CD4-positive, alpha-beta T cell treated with Interleukin-10 for 1 hour (primary cell): ENCODE measurements at regions not wholly inside any gene's neighbourhood (a gene's known extent, or its start where the extent isn't known, plus 50 kb on each side); places are given as distances from the start of the nearest gene placed in this dataset.
"Not testable (repeated sequence)": the region's sequence is repeated elsewhere in the genome, so short reads cannot be mapped to it uniquely, and the experiment has no call there.

Experiments used
- DNase-seq: peaks from one replicate; pipeline ENCODE4 v3.0.0-alpha.2; 2020

DNA sequence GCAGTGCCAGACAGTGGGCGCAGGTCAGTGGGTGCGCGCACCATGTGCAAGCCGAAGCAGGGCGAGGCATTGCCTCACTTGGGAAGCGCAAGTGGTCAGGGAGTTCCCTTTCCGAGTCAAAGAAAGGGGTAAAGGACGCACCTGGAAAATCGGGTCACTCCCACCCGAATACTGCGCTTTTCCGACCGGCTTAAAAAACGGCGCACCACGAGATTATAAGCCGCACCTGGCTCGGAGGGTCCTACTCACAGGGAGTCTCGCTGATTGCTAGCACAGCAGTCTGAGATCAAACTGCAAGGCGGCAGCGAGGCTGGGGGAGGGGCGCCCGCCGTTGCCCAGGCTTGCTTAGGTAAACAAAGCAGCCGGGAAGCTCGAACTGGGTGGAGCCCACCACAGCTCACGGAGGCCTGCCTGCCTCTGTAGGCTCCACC, 77.9 kb downstream of the NR4A2 start:
- peak; percentile 5 for DNase-seq

DNA sequence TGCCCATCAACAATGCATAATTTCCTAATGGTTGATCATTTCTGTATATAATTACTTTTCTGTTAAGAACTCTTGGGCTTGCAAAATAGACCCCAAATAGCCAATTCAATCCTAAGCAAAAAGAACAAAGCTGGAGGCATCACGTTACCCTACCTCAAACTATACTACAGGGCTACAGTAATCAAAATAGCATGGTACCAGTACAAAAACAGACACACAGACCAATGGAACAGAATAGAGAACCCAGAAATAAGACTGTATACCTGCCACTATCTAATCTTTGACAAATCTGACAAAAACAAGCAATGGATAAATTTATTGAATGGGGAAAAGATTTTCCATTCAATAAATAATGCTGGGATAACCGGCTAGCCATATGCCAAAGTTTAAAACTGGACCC, 78.8 kb downstream of the NR4A2 start:
- no peak for DNase-seq

DNA sequence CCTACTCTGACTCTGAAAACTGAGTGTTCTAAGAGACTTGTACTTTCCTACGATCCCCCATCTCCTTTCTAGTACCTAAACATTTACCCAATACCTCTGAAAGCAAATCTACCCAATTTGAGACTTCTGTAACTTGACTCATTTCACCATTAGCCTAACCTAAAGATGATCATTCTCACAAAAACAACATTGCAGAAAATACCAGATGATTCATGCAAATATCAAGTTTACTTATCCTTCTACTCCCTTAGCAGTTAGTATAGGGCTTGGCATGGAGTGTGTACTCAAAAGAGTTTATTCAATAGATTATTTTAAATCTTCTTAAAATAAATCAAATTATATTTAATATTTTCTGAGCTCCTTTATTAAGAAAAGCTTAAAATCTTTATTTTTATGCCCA, 89.6 kb downstream of the NR4A2 start:
- DNase-seq: no peak

DNA sequence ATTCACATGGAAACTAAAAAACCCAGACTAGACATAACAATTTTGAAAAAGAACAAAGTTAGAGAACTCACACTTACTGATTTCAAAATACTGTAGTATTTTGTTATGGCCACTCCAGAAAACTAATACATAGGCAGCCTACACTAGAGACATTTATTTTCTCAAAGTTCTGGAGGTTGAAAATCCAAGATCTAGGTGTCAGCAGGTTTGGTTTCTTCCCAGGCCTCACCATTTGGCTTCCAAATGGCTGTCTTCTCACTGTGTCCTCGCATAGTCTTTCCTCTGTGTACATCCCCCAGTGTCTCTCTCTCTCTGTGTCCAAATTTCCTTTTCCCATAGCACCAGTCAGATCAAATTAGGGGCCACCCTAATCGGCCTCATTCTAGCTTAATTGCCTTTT, 95.0 kb downstream of the NR4A2 start:
- DNase-seq: no peak

DNA sequence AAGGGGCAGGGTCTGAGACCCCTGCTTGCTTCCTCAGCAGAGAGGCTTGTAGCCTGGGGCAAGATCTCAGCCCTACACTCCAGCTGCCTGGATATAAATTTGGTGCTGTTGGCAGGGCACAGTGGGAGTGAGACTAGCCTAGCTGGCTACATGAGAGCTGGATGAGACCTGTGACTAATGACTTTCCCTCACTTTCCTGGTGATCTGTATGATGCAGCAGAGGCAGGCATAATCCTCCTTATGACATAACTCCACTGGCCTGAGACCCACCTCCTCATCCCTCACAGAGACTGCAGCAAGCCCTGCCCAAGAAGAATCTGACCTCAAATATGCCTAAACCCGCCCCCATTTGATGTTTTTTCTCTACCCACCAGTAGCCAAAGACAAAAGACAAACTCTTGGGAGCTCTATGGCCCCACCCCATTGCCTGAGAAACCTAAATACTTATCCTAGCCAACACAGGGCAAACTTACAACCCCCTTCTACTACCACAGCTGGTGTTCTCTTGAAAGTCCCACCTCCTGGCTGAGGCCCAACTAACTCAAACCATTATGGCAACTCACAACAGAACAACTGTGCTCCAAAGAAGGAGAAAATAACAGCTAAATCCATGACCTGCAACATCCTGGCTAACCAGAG, 102.7 kb downstream of the NR4A2 start:
- no peak for DNase-seq

DNA sequence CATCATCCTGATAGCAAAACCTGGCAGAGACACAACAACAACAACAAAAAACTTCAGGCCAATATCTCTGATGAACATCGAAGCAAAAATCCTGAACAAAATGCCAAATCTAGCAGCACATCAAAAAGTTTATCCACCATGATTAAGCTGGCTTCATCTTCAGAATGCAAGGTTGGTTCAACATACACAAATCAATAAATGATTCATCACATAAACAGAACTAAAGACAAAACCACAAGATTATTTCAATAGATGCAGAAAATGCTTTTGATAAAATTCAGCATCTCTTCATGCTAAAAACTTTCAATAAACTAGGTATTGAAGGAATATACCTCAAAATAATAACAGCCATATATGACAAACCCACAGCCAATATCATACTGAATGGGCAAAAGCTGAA, 109.2 kb downstream of the NR4A2 start:
- DNase-seq: not testable (repeated sequence)

DNA sequence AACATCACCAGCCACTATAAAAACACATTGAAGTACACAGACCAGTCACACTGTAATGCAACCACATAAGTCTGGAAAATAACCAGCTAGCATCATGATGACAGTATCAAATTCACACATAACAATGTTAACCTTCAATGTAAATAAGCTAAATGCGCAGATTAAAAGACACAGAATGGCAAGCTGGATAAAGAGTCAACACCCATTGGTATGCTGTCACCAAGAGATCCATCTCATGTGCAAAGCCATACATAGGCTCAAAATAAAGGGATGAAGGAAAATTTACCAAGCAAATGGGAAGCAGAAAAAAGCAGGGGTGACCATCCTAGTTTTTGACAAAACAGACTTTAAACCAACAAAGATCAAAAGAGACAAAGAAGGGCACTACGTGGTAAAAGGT, 110.8 kb downstream of the NR4A2 start:
- DNase-seq: no peak

DNA sequence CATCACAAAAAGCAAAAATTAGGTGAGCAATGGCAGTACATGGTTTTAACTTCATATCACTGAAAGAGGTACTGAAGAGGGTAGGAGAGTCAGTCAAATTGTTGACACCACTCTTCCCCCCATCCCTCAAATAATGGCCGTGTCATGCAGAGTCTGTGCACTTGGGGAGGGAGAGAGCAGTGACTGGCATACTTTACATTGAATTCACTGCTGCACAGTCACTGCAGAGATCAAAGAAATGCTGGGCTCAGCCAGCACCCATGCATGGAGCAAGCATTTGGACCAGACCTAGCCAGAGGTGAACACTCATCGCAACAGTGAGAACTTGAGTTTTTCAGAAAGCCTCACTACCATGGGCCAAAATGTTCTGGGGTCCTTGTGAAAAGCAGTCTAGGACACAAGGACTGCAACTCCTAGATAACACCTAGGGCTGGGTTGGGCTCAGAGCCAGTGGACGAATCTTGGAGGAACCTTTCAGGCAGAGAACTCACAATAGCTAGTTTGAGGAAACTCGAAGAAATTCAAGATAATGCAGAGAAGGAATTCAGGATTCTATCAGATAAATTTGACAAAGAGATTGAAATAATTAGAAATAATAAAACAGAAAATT, 112.9 kb downstream of the NR4A2 start:
- DNase-seq: no peak

DNA sequence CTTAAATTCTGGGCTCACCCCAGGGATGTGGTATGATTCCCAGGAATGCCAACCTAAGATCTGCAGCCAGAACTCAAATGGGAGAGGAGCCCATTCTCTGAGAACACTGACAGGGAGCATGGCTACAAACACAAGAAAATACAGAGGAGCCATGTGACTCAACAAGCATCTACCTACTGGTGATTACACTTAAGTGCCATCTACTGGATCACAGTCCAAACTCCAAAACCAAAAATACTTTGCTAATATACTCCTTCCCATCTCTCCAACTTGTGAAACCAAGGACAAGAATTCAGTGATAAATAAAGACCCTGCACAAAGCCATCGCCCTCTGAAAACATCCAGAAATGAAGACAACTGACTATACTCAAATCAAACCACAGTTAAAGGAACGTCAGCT, 116.9 kb downstream of the NR4A2 start:
- no peak for DNase-seq

DNA sequence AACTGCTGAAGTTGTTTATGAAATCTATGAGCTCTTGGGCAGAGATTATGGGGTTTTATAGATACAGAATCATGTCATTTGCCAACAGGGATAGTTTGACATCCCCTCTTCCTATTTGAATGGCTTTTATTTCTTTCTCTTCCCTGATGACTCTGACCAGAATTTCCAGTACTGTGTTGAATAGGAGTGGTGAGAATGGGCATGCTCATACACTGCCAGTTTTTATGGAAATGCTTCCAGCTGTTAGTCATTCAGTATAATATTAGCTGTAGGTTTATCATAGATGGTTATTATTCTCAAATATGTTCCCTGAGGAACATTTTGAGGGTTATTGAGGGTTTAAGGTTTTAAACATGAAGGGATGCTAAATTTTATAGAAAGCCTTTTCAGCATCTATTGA, 121.2 kb downstream of the NR4A2 start:
- no peak for DNase-seq

DNA sequence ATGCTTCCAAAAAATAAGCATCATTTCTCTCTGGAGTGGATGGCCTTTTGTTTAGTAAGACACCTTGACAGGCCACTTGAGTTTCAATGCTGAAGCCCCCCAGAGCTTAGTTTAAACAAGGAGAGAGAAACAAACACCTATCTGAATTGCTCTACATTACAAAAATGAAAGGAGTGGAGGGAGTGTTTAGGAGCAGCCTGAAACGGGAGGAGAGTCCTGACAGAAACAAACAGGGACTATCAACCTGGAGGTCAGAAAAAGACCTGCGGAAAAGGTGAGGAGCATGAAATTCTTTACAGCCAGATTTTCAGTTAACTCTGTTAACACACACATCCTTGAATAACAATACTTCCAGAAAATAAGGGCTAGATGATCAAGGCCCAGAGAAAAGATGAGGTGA, 126.2 kb downstream of the NR4A2 start:
- no peak for DNase-seq

DNA sequence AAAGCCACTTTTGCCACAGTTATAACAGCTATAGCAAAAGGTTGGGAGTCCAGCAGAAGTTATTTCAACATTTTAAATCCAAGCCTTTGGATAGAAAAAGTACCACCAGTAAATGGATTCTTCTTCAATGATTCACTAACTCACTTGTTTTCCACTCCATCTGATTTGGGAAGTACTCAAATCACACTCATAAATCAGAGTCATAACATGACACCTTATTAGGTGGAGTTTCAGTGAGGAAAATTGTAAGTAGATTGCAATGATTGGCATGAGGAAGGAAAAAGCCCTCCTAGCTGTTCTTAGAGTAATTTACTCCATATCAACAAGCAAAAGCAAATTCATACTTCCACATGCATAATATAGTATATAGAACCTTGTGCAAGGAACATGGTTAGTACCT, 132.9 kb downstream of the NR4A2 start:
- DNase-seq: no peak

DNA sequence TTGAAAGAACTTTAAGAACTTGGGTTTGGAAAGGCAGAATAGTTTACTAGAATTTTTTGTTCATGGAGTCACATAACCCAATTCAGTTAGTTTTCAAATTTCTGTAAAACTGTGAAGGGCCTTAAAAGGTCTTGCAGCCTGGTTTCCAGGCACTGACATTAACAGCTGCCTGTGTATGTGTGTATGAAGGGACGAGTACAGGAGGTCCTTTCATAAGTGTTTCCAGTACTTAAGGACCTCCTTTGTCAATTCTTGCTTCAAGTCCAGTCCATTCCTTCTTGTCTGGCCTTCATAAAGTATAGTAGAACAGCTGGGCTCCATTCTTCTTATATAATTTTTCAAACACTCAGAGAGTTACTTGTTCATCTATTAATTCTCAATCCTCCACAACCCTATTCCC, 136.5 kb downstream of the NR4A2 start:
- no peak for DNase-seq

DNA sequence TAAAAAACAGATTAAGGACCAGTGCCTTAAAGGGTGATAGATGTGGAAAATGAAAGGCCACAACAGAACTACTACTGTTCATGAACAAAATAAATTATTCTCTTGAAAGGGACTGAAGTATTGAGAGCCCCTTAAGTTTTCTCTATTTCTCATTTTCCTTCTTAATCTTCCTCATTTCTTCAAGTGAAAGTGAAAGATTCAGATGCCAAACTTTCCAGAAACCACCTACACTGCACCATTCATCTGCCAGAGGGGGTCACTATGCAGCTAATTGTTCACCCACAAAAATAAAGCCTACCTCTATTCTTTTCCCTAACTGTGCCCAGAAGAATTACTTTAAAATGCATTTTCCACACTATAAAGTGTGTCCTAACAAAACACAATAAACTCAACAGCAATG, 140.1 kb downstream of the NR4A2 start:
- no peak for DNase-seq

DNA sequence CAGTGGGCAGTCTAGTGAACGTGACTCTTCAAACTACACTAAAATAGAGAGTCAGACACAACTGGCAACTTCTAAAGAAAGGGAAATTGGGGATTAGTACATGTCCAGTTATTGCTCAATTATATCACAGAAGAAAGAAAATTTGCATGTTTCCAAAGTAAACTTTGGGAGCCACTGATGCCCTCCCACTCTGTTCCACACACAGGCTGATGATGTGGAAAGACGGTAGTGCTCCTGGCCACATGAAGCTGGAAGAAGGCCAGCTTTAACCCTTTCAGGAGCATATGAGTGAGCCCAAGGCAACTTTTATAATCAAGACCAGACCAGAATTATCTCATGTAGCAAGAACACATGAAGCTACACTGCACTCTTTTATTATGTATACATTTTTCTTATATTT, 141.0 kb downstream of the NR4A2 start:
- DNase-seq: no peak

DNA sequence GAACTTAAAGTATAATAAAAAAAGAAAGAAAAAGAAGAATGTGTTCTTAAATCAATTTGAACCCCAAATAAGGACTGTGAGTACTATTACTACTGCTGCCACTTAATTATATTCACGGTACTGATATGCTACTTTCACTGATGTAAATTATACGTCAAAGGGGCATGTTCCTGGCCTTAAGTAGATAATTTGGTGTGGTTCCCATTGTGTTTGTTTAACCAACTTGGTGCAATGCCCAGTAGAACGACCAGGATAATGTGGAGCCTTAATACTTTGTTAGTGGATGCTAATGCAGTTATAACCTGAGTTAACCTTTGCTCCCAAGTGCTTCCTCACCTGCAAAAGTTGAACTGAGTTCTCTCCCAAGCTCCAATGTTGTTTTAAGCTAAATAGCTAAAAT, 142.0 kb downstream of the NR4A2 start:
- no peak for DNase-seq

DNA sequence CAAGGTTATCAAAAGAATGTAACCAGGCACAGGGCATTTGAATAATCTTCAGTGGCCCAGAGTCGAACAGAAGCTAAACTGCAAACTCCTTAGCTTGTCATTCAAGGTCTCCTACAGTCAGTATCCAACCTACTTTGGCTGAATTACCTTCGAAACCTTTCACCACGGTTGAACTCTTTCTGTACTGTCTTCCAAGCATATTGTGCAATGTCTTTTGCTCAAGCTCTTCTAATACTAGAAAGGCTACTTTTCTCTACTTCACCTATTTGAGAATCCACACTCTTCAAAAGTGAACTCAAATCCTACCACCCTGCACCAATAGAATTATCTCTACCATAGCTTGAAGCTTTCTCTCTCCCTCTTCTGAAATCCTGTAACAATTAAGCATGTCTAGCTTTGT, 142.9 kb downstream of the NR4A2 start:
- DNase-seq: no peak

DNA sequence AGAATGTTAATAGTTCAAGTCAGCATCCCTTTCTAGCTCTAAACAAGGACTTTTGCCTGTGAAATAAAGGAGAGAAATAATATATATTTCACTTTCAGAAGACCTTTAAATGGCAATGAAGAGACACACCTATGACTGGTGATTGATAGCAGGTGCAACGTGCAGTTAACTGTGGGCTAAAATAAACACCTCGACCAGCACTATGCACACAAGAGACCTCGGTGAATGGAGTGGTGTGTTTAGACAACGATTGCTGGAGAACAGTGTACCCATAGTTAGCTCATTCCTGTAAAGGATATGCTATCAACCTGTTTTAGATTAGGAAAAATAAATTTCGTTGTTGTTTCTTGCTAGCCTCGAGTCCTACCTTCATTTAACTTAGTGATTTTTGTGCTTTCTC, 143.4 kb downstream of the NR4A2 start:
- no peak for DNase-seq

DNA sequence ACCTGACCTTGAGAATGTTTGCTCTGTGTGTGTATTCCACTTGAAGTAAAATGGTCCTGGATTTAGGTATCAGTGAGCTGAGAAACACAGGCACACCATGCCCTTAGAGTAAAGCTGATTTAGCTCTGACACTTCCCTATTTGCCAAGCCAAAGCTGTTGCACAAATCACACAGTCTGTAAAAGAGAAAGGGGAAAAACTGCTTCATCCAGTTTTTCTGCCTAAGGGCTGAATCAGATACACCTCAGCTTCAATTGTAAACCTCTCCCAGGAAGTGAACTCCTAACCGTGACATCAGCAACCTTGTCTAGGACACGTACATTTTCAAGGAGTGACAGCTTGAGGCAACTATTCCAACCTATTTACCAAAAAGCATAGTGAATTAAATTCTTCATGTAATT, 150.4 kb downstream of the NR4A2 start:
- DNase-seq: no peak

DNA sequence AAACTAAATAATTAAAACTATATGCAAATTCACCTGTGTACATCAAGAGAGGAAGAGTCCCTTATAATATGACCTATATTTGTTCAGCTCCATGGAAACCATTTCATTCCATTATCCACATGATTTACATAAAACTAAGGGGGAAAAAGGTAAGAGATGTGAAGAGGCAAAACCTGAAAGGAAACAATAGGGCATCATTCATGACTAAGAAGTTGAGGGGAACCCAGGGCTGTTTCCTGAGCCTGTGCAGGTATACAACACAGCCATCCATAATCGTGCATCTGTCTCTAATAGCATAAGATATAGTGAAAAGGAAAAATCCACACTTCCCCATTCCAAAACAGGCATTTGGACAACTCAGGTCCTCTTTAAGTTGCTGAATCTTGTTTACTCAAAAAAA, 151.3 kb downstream of the NR4A2 start:
- DNase-seq: no peak

DNA sequence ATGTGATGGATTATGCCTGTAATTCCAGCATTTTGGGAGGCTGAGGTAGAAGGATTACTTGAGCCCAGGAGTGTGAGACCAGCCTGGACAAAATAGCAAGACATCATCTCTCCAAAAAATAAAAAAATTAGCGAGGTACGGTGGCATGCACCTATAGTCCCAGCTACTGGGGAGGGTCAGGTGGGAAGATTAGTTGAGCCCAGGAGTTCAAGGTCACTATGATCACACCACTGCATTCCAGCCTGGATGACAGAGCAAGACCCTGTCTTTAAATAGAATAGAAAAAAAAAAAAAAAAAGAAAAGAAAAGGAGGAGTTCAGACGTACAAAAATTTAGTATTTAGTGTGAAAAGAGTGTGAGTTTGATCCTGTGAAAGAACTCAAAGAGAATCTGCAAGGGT, 154.9 kb downstream of the NR4A2 start:
- no peak for DNase-seq

DNA sequence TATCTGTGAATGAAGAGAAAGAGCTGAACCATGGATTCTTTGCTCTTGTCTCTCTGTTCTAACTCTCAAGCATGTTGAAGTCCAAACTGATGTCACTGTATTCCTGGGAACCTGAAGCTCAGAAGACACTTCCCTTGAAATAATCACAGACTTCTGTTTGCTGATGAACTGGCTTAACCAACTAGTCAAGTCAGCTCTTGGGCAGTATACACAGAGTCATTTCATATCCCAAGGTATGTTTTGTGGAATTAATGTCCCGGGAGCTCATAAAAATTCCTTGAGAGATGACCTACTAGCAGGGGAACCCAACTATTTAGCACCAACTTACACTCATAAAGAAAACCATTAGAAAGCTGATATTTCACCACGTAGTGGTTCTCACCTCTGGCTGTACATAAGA, 156.6 kb downstream of the NR4A2 start:
- no peak for DNase-seq

DNA sequence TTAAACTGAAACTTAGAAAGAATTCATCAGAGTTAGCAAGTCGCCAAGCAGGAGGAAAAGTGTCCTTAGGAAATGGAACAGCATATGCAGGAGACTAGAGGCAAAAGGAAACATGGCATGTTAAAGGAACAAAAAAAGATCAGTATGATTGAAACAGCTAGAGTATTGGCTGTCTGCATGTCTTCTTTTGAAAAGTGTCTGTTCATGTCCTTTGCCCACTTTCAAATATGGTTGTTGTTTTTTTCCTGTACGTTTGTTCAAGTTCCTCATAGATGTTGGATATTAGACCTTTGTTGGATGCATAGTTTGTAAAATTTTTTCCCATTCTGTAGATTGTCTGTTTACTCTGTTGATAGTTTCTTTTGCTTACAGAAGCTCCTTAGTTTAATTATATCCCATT, 161.6 kb downstream of the NR4A2 start:
- DNase-seq: no peak

DNA sequence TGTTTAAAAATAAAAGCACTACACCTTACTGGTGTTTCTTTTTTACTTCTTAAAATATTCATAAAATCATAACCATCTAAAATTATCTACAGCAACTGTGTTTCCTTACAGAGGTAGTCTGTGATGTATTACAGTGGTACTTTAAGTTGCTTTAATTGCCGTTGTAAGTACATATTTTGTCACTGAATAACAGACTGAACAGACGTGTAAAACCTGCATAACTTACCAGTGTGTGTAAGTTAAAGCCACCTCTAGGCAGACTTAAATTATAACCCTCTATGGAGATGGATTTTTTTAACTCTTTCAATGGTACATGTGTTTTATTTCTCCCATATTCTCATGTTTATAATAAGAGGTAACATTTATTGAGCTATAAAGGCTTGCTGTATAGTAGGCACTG, 166.8 kb downstream of the NR4A2 start:
- no peak for DNase-seq

DNA sequence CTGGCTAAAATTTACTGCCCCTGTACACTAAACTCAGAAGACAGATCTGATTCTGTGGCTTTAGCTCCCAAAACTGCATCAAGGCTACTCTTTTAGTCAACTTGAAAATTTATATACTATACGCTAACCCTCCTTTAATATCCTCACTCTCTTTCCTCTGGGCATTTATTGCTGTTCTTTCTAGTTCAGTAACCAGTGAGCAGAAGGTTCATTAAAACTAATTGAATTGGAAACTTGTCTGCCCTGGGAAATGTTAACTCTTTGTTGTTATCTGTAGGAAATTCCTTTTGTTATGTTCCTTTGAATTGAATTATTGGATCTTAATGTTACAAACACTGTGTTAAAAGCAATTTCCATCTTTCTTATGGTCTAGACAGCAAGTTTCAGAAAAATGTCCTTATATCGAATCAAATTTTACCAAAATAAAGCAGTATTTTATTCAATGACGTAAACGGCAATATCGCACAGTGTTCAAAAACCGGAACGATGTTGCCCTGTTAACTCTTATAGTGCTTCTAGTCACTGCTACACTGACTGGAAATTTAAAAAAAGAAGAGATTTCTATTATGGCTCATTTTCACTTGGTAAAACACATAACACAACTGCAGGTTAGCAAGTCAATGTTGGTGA, 168.3 kb downstream of the NR4A2 start:
- DNase-seq: no peak
